NCI-H2107 treated with DMSO at 0.1 percent for 48 hours (cell line): ENCODE measurements at regions not wholly inside any gene's neighbourhood (a gene's known extent, or its start where the extent isn't known, plus 50 kb on each side); places are given as distances from the start of the nearest gene placed in this dataset.
"Not testable (repeated sequence)": the region's sequence is repeated elsewhere in the genome, so short reads cannot be mapped to it uniquely, and the experiment has no call there.

Experiments used
- DNase-seq: peaks from one replicate; lab custom pipeline; 2025; ENCODE audit not compliant: unreplicated experiment; lab: John Stamatoyannopoulos, UW

DNA sequence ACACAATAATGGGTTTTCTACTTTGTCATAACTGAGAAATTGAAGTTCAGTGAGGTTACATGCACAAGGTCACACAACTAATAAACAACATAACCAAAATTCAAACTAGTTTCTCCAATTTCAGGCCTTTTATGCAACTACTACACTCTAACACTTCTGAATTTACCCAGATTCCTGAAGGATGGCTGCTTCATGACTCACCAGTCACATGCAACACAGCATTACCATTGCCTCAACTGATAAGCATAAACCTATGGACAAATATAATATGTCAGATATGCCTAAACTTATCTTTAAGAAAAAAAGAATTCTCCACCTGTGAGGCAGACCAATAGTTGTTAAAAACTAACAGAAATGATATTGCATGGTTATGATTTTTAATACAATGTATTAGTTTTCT, 586.5 kb upstream of the SLC8A1 start:
- no peak for DNase-seq

- not testable (repeated sequence) for DNase-seq
These were observed 587.9 kb upstream of the SLC8A1 start for GRCh38 chr2:41039750-41040149.

DNA sequence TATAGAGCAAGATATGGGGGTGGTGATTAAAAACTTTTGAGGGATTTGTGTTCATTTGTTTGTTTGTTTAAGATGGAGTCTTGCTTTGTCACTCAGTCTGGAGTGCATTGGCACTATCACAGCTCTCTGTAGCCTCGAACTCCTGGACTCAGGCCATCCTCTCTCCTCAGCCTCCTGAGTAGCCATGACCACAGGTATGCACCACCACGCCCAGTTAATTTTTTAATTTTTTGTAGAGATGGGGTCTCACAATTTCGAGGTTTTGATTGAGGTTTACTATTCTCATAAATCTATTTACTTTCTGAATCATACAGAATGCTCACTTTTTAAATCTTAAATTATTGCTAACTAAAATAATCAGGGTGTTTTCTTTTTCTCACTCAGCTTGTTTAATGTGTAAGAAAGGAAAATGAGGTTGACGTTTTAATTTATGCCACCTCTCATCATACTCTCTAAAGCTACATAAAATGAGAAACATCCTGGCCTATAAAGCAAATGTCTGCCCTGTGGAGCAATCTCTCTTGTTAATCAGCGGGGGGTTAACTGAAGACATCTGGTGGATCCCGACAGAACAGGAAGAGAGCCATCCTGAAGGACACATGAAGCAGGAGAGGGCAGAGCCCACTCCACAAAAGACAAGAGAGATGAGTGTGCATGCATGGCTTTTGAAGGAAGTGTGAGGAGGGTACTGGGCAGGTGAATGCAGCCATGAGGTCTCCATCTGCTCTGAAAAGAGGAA, 589.1 kb upstream of the SLC8A1 start:
- no peak for DNase-seq

GRCh38 chr2:41042343-41042742, 590.5 kb upstream of the SLC8A1 start:
- DNase-seq = no peak

DNA sequence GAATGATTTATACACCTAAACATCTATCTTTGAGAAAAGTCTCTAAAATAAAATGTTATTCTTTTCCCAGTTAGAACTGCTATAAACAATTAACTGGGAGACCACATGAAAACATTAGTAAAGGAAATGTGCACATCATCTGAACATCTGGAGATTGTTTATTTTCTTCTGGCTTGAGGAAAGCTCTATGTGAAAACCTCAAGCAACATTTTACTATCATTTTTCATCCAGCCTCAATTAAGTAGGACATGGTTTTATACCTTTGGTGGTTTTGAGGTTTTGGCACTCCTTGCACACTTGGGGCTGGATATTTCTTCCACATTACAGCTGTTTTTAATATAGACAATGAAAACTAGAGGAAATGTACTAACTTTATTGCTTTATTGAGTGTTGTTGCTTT, 609.5 kb upstream of the SLC8A1 start:
- DNase-seq = no peak

DNA sequence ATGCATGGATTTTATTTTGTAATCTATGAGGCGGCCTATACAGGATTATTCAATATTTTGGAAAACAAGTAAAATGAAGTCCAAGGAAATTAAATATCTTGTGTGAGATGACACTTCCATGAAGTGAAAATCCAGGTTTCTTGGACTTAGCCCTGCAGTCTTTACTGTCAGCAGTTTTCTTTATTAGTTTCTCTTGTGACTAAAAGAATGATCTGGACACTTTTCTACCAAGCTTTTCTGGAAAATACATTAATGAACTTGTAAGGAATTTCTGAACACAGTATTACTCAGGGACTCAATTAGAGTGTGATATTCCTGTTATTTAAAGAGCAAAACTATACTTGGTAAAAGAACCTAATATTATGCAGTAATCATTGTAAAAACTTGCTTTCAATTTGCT, 610.4 kb upstream of the SLC8A1 start:
- no peak for DNase-seq

DNA sequence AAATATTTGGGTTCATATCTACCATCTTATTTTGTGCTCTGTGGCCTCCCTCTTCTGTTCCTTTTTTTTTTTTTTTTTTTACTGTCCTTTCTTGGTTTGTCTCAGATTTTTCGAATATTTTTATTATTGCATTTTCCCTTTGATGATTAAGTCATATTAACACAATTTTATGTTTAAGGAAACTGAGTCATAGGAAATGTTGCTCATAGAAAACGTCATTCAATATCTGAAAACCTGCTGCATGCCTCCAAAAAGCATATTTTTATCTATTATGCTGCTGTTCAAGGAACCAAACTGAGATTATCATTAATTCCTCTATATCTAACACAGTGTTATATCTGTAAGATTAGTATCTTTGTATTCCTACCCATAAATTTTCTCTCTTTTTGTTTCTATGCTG, 614.3 kb upstream of the SLC8A1 start:
- no peak for DNase-seq

- DNase-seq = no peak
These were observed 616.9 kb upstream of the SLC8A1 start for GRCh38 chr2:41068740-41069139.

DNA sequence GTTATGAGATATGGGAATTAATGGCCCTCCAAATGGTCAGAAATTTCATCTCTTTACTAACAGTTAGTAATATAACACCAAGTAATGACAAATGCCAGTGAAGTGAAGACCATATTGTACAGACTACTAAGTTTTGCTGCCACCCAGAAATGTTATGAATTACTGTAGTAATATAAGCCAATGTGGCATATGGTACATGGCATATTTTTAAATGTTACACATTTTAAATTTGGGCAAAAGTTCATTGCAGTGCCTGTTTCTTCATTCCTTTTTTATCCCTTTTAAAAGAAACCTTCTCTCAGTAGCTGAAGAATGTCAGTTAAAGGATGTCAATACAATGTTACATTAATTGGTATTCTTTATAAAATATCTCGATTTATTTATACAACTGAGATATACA, 626.5 kb upstream of the SLC8A1 start:
- DNase-seq = no peak

GRCh38 chr2:41079011-41079410, 627.1 kb upstream of the SLC8A1 start:
- DNase-seq = no peak

DNA sequence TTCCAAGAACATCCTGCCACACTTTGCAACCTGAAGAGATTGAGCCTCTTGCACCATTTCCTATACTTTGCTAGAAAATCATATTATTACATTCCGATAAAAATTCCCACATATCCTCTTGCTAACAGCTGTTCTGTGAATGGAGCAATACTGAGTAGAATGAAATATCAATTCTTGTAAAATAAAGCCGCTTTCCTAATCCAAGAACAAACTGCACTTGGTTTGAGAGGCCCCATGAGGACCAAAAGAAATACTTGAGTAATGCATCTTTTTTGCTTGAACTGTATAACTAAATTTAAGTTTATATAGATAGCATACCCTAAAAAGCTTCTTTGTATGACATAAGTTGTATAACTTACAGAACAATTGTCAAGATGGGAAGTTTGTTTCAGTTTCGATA, 632.4 kb upstream of the SLC8A1 start:
- no peak for DNase-seq

GRCh38 chr2:41087946-41088345, 636.1 kb upstream of the SLC8A1 start:
- DNase-seq = no peak

GRCh38 chr2:41101281-41101680, 649.4 kb upstream of the SLC8A1 start:
- DNase-seq = no peak

GRCh38 chr2:41109744-41110143, 657.9 kb upstream of the SLC8A1 start:
- DNase-seq = no peak

DNA sequence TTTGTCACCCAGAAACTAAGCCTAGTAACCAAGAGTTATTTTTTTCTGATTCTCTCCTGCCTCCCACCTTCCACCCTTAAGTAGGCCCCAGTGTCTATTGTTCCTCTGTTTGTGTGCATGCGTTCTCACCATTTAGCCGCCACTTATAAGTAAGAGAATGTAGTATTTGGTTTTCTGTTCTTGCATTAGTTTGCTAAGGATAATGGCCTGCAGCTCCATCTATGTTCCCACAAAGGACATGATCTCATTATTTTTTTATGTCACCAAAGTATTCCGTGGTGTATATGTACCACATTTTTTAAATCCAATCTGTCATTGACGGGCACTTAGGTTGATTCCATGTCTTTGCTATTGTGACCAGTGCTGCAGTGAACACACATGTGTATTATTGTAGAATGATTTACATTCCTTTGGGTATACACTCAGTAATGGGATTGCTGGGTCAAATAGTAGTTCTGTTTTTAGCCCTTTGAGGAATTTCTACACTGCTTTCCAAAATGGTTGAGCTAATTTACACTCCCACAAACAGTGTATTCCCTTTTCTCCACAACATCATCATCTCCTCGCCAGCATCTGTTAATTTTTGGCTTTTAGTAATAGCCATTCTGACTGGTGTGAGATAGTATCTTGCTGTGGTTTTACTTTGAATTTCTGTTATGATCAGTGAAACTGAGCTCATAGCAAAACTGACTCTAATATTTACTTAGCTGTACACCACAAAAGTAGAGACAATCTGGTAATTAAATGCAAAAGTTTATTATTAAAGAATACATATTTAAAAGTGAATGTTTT, 660.1 kb upstream of the SLC8A1 start:
- DNase-seq = no peak

DNA sequence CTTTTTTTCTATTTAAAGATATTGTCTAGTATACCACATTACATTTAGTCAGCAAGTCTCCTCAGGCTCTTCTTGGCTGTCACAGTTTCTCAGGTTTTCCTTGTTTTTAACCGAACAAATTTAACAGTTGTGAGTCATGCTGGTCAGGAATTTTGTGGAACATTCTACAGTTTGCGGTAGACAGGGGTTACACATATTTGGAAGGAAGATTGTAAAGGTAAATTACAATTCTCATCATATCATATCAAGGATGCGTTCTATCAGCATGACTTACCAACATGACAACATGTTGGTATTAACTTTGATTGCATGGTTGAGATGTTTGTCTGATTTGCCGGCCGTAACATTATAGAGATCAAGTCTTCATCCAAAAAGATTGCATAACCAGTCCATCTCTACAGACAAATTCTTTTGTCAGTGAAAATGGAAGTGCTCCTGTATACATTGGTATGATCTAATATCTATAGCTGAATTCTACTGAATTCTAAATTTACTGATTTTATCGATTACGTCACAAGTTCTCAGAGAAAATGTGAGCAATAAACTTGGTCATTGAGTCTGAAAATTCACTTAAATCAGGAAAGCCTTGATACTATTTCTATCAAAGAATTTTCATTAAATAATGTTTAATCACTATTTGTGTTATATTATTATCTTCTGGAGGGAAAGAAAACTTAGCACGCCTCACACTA, 664.4 kb upstream of the SLC8A1 start:
- DNase-seq = no peak

DNA sequence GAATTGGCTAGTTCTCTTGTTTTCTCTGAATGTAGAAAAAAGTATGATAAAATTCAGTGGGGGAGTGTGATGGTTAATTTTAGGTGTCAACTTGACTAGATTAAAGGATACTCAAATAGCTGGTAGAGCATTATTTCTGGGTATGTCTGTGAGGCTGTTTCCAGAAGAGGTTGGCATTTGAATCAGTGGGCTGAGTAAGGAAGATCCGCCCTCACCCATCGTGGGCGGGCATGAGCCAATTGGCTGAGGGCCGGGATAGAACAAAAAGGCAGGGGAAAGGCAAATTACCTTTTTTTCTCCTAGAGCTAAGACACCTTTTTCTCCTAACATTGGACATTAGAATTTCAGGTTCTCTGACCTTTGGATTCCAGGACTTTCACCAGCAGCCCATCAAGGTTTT, 667.6 kb upstream of the SLC8A1 start:
- no peak for DNase-seq

DNA sequence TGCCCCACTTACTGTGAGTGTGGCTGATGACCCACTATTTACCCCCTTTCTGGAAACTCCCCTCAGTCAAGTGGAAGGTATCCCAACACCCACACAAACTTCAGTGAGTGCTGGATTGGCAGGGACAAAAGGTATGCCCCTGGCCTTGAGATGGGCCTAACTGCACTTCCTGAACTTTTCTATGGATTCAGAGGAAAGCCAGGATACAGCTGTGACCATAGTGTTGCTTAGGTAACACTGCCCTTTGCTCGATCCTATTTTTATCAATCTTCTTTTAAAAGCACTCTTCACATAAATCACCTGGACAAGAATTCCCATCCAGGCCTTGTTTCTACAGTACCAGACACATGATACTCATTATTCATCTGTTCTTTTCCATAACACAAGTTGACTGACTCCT, 671.5 kb upstream of the SLC8A1 start:
- no peak for DNase-seq

GRCh38 chr2:41127351-41127750, 675.5 kb upstream of the SLC8A1 start:
- DNase-seq = no peak

DNA sequence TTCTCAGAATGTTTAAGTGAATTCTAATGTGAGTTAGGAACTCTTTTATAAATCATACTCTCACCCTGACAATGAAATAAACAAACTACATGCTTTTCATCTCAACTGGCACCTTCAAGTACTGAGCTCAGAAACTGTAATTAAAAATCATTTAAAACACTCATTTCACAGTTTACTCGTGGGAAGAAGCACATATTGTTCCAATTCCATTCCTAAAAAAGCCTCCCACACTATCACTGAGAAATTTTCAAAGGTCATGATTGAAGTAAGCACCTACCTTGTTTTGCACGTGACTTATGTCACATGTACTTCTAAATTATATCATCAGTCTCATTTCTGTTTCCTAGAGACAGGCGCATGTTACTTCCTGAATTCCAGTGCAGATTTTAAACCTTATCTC, 678.1 kb upstream of the SLC8A1 start:
- no peak for DNase-seq

DNA sequence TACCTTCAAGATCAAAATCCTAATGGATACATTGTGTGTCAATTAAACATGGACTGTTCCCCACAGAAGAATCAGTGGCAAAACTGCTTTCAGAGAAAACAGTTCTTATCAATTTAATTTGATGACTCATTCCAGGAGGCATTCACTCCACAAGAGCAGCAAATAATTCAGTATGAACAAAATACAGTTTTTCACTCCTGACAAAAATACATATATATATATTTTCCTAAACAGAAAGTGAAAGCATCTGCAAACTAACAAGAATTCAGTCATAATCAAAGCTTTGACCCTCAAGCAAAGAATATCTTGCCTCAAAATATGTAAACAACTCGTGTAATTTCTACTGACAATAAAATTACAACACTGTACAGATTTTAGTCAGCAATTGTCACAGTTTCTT, 685.1 kb upstream of the SLC8A1 start:
- no peak for DNase-seq

GRCh38 chr2:41141146-41141791, 689.4 kb upstream of the SLC8A1 start:
- DNase-seq = no peak
